Epithelial cell of proximal tubule (primary cell): ENCODE measurements at regions not wholly inside any gene's neighbourhood (a gene's known extent, or its start where the extent isn't known, plus 50 kb on each side); places are given as distances from the start of the nearest gene placed in this dataset.
"Not testable (repeated sequence)": the region's sequence is repeated elsewhere in the genome, so short reads cannot be mapped to it uniquely, and the experiment has no call there.

Experiments
- DNase-seq: peaks from one replicate; pipeline ENCODE4 v3.0.0-alpha.2; 2011; ENCODE audit warnings: low read depth
- H3K4me3 ChIP-seq: 2 replicates; pipeline ENCODE4 v1.5.1; 2011; ENCODE audit warnings: low read depth, mild to moderate bottlenecking, low read length
- TF ChIP-seq, protein P1 (sequence below): conservative IDR thresholded peaks from 2 replicates; pipeline ENCODE4 v1.5.1; 2012; ENCODE audit warnings: low read depth, mild to moderate bottlenecking, low read length

DNA sequence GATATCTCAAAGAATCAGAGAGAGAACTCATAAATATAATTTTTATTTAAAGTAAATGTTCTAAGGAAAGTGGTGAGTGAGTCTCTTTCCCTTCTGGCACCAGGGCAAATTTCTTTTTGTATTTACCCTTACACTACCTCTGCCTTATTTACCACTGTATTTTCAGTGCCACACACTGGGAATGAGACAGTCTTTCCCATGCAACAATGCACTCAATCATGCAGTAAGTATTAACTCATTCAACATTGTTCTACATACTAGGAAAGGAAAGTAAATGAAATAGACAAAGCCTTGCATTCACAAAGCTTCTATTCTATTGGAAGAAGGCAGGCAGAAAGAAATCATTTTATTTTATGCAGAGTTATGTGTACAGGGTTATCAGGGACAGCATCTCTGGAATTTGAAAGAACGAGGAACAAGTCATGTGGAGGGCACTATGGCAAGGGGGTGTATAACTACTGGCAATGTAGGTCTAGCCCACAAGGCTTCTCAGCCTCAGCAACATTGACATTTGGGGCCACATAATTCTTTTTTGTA is 129.8 kb upstream of the PRDX6 start:
- DNase-seq: no peak
- H3K4me3 ChIP-seq: no peak overlapping the region
- TF ChIP-seq, protein P1, sequence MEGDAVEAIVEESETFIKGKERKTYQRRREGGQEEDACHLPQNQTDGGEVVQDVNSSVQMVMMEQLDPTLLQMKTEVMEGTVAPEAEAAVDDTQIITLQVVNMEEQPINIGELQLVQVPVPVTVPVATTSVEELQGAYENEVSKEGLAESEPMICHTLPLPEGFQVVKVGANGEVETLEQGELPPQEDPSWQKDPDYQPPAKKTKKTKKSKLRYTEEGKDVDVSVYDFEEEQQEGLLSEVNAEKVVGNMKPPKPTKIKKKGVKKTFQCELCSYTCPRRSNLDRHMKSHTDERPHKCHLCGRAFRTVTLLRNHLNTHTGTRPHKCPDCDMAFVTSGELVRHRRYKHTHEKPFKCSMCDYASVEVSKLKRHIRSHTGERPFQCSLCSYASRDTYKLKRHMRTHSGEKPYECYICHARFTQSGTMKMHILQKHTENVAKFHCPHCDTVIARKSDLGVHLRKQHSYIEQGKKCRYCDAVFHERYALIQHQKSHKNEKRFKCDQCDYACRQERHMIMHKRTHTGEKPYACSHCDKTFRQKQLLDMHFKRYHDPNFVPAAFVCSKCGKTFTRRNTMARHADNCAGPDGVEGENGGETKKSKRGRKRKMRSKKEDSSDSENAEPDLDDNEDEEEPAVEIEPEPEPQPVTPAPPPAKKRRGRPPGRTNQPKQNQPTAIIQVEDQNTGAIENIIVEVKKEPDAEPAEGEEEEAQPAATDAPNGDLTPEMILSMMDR: no peak

DNA sequence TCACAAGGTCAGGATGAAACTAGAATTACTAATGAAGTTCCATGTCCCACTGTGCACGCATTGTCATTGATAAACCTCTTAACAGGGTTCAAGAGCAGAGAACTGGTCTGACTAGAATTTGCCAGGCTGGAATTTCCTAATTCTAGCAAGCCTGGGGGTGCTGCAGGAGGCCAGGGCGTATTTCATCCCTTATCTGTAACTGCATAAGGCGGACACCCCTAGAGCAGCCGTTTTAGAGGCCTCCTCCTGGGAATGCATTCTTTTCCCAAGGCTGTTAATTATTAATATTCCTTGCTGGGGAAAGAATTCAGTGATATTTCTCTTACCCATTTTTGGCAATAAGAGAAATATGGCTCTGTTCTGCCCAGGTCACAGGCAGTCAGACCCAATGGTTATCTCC is 124.5 kb upstream of the PRDX6 start:
- DNase-seq, H3K4me3 ChIP-seq: not testable (repeated sequence)

DNA sequence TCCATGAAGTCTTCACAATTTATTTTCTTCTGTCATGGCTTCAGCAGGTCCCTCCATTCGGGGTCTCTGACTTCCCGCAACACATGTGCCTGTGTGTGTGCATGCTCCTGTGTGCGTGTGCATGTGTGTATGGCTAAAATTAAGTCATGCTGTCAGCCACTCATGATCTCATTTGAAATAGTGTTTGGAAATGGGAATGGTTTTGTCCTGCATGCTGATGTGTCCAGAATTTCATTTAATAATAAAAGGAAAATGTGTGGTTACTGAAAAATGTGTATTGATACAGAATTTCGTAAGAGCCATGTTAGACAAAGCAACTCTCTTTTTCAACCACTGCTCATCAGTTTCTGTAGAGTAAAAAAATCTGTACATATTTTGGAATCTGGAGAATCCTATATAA is 123.8 kb upstream of the PRDX6 start:
- TF ChIP-seq, protein P1: no peak
- DNase-seq: no peak
- no peak overlapping the region for H3K4me3 ChIP-seq

DNA sequence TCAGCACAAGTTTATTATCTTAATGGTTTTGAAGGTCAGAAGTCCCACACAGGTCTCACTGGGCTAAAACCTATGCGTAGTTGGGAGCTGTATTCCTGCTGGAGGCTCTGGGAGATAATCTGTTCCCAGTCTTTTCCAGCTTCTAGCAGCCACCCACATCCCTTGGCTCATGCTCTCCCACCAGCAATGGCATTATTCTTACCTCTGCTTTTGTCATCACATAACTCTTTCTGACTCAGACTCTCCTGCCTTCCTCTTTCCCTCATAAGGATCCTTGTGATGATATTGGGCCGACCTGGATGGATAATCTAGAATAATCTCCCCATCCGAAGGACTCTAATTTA is 122.2 kb upstream of the PRDX6 start:
- no peak overlapping the region for H3K4me3 ChIP-seq
- no peak for DNase-seq
- TF ChIP-seq, protein P1: no peak

DNA sequence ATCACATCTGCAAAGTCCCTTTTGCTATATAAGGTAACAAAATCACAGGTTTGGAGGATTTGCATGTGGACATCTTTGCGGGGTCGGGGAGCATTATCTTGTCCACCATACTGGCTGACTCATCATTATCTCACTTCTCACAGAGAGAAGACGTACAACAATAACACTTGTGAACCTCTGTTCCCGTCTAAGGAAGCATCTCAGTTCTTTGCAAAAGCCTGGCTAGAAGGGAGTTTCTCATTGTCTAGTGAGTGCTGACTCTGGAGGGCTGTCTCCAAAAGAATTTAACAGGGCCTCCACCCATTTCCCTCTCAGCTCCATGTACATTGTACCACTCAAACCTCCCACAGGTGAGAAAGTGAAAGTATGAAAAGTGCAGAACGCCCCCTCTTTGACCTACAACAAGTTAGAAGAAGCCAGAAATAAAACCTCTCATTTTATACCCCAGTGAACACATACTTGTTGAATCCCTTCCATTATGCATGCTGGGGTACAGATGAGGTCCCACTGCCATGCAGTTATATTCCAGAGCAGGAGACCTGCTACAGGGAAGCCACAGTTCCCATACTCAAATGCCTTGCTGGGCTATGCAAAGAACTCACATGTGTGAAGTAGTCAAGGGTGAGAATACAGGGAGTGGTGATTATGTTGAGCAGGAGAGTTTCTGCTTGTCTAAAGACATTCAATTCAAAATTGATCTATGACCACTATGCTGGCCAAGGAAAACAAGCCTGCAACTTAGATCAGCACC is 121.7 kb upstream of the PRDX6 start:
- H3K4me3 ChIP-seq: no peak overlapping the region
- DNase-seq: no peak
- TF ChIP-seq, protein P1: no peak

DNA sequence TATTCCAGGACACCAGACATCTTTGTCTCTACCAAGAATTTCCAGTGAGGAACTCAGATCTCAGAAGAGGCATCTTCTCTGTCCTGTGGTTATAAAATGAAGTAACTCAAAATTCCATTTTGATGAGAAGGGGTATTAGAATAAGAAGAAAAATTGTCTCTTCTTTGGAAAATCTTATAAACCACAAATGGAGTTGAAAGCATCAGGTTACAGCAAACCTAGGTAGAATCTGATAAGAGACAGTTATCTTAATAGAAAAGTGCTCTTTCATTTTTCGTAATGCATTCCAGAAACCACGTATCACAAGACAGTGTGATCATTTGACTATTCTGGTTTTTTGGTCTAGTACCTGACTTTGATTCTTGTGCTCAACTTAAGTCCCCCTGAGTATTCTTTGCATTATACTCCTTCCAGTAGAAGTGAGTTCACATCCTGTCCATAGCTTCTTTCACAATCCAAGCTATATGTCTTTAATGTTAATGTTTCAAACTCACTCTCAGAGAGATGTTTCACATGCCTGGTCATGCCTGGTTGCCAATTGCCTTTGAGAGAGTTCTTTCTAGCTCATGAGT is 120.9 kb upstream of the PRDX6 start:
- no peak overlapping the region for H3K4me3 ChIP-seq
- no peak for DNase-seq
- TF ChIP-seq, protein P1: no peak

DNA sequence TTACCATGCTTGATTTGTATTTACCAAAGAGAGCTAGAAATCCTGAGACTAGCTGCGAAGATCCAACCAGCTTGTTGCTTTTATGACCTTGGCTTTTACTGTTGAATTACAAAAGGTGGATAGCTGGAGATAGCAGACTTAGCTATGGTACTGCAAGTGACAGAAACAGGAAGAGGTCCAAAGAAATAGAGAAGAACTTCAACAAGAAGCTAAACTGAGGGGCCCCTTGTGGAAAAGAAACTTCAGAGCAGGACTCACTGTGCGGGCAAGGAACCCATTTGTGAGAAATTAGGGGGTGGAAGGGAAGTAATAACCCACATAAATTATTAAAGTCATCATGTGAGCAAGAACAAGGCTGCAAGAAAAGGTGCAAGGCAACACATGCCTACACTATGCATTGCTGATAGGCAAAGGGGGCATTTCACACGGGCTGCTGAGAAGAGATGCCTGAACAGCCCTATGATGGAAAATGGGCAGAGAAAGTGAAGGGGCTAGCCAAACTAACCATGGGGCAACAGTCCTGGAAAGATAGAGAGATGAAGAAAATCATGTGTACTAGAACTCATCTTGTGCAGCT is 116.6 kb upstream of the PRDX6 start:
- DNase-seq: no peak
- TF ChIP-seq, protein P1: no peak
- no peak overlapping the region for H3K4me3 ChIP-seq
